Activated CD4-positive, alpha-beta memory T cell treated with anti-CD3 and anti-CD28 coated beads for 36 hours (primary cell): ENCODE measurements at regions not wholly inside any gene's neighbourhood (a gene's known extent, or its start where the extent isn't known, plus 50 kb on each side); places are given as distances from the start of the nearest gene placed in this dataset.
"Not testable (repeated sequence)": the region's sequence is repeated elsewhere in the genome, so short reads cannot be mapped to it uniquely, and the experiment has no call there.

Experiments
- CTCF ChIA-PET: fragments of 350-600 bp; sonication (Branson Sonifier 250); formaldehyde crosslinking; loops from one replicate; lab custom pipeline; 2021; ENCODE audit warnings: antibody characterized with exemption, inconsistent platforms; lab: Charles Lee
- POLR2A ChIA-PET: fragments of 350-600 bp; sonication (Branson Sonifier 250); formaldehyde crosslinking; loops from one replicate; lab custom pipeline; 2021; ENCODE audit warnings: antibody characterized with exemption; lab: Charles Lee
- DNase-seq: peaks from one replicate; pipeline ENCODE4 v3.0.0-alpha.2; 2020
- H3K27ac Mint-ChIP-seq: one replicate; pipeline ENCODE4 v1.8.0; 2021; ENCODE audit warnings: mixed read lengths
- H3K27me3 Mint-ChIP-seq: one replicate; pipeline ENCODE4 v1.8.0; 2021; ENCODE audit warnings: mixed read lengths
- H3K36me3 Mint-ChIP-seq: one replicate; pipeline ENCODE4 v1.8.0; 2021; ENCODE audit warnings: mixed read lengths
- H3K4me1 Mint-ChIP-seq: one replicate; pipeline ENCODE4 v1.8.0; 2021; ENCODE audit warnings: low read depth, mixed read lengths
- H3K4me3 Mint-ChIP-seq: one replicate; pipeline ENCODE4 v1.8.0; 2021; ENCODE audit warnings: mild to moderate bottlenecking, mixed read lengths
- H3K9me3 Mint-ChIP-seq: one replicate; pipeline ENCODE4 v1.8.0; 2021; ENCODE audit warnings: mixed read lengths
- intact Hi-C: fragments of 100-400 bp; cut with micrococcal nuclease; formaldehyde crosslinking; loops from one replicate; pipeline ENCODE4 v1.15.1; 2023

DNA sequence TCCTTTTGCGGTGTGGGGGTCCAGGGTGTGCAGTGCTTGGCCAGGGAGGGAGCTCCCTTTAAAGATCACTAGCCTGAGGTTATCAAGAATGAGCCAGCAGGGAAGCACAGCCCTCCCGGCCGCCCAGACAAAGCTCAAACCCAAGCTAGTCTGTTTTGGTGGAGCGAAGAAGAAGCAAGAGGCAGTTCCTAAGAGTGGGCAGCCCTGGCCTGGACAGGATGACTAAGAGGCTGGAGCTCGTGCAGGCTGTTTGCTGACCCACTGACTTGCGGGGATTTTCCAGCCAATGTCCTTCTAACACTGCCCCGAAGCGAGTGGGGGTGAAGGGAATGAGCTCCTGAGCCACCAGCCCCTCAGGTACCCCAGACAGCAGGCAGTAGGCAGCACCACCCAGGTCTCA is 134.4 kb downstream of the COPRS start:
- no peak for DNase-seq
- H3K4me1 Mint-ChIP-seq = no peaks in the 10 kb centered on the region
- peaks cover 4% of the 10 kb centered on the region for H3K27me3 Mint-ChIP-seq
- no peaks in the 10 kb centered on the region for H3K36me3 Mint-ChIP-seq
- ChIA-PET POLR2A (no interaction called here), CTCF (no interaction called here)
- H3K9me3 Mint-ChIP-seq = no peaks in the 10 kb centered on the region
- H3K27ac Mint-ChIP-seq = no peak overlapping the region
- intact Hi-C loops = no loop called here
- no peak overlapping the region for H3K4me3 Mint-ChIP-seq

DNA sequence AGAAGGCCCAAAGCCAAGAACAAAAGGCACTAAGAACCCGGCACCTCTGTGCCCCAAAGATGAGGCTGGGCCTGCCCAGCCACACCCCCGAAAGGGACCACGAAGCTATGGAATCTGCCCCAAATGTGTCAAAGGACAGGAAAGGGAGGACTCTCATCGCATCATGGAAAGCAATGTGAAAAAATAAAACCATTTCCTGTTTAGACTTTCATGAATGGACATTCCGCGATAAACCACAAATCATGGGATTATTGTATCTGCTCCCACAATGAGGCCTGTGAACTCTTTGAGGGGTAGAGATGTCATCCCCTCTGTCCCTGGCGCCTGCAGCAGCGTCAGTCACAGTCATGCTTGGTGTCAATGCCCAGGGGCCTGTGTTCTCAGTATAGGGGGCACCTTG is 135.0 kb downstream of the COPRS start:
- Mint-ChIP-seq H3K4me3 (no peak overlapping the region), H3K9me3 (no peaks in the 10 kb centered on the region), H3K27me3 (peaks cover 4% of the 10 kb centered on the region), H3K36me3 (no peaks in the 10 kb centered on the region), H3K27ac (no peak overlapping the region), H3K4me1 (no peaks in the 10 kb centered on the region)
- DNase-seq = no peak
- POLR2A ChIA-PET = no interaction called here
- intact Hi-C loops = no loop called here
- CTCF ChIA-PET = no interaction called here

DNA sequence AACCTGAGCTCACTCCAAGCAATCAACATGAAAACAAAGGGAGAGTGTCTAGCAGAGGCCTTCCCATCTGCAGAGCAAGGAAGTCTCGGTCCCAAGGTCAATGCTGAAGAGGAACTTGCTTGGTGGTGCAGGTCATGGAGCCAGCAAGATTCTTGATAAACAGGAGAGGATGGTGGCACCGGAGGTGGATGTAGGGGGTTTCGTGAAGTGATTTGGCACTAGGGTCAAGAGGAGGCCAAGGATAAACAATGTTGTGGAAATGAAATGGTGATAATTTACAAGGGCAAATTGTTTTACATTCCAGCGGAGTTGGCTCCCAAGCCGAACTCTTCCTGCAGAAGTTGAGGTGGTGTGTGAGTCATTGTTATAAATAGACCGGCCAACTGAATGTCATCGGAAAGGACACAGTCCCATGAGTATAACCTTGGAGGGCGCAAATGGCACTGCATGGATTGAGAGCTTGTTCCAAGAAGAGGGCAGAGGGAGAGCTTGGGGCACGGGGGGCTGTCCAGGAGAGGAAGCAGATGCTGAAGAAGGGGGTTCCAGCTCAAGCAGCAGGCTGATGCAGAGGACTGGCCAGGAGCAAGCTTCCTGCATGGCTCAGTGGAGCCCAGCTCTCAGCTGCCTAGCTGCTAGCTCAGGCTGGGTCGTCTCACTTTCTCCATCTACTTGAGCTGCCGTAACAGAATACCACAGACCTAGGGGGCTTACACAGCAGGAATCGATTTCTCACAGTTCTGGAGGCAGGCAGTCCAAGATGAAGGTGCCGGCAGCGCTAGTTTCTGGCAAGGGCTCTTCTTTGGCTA is 136.6 kb downstream of the COPRS start:
- Mint-ChIP-seq H3K9me3 (no peaks in the 10 kb centered on the region), H3K4me1 (no peaks in the 10 kb centered on the region), H3K27ac (no peak overlapping the region), H3K36me3 (no peaks in the 10 kb centered on the region), H3K27me3 (peaks cover 2% of the 10 kb centered on the region), H3K4me3 (no peak overlapping the region)
- ChIA-PET CTCF (interaction anchor here (1.7 kb wide), 1 partner anchor 120 kb away, joined by 3 read pairs; no protein-coding TSS in a partner anchor), POLR2A (no interaction called here)
- intact Hi-C loops = no loop called here
- DNase-seq = no peak

DNA sequence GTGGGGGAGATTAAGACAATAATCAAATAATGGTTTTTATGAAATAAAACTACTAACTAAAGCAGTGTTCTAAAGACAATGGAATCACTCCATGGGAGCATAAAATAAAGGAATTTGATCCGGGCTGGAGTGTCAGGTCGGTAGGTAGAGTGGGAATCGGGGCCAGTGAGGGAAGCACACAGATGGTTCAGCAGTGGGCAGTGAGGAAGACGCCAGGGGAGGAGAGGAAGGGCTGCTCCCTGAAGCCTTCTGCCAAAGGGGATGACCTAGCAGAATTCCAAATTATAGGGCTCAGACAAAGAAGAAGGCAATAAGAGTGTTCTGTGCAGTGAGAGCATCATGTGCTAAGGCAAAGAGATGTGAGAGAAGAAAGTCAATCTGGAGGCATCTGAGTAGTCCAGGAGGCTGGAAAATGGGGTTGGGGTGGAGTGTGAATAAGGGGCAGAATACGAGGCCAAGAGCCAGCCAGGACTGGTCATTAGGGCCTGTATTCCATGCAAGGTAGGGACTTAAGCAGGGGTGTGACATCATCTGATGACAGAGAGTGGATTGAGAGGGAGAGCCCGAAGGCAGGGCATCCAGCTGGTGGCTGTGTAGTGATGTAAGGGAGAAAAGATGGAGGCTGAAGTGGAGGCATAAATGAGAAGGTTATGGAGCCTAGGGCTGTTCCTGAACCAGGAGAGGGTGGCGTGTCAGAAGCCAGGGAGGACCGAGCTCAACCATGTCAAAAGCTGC is 137.6 kb downstream of the COPRS start:
- CTCF ChIA-PET = no interaction called here
- Mint-ChIP-seq H3K27me3 (peaks cover 2% of the 10 kb centered on the region), H3K36me3 (no peaks in the 10 kb centered on the region)

DNA sequence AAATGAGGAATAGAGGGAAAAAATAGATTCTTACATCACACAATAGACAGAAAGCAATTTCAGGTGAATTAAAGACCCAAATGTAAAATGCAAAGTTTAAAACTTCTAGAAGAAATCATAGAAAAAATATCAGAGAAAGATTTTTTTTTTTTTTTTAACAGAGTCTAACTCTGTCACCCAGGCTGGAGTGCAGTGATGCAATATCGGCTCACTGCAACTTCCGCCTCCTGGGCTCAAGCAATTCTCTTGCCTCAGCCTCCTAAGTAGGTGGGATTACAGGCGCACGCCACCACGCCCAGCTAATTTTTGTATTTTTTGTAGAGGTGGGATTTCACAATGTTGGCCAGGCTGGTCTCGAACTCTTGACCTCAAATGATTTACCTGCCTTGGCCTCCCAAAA is 141.8 kb downstream of the COPRS start:
- CTCF ChIA-PET, H3K27ac Mint-ChIP-seq, H3K36me3 Mint-ChIP-seq, intact Hi-C loops, H3K9me3 Mint-ChIP-seq, DNase-seq, H3K4me3 Mint-ChIP-seq, POLR2A ChIA-PET, H3K4me1 Mint-ChIP-seq, H3K27me3 Mint-ChIP-seq: not testable (repeated sequence)

More for the DNA sequence above, 137.6 kb downstream of the COPRS start:
- Mint-ChIP-seq H3K4me3 (no peak overlapping the region), H3K4me1 (no peaks in the 10 kb centered on the region), H3K9me3 (no peaks in the 10 kb centered on the region), H3K27ac (no peak overlapping the region)
- POLR2A ChIA-PET = no interaction called here
- intact Hi-C loops = no loop called here
- DNase-seq = no peak

DNA sequence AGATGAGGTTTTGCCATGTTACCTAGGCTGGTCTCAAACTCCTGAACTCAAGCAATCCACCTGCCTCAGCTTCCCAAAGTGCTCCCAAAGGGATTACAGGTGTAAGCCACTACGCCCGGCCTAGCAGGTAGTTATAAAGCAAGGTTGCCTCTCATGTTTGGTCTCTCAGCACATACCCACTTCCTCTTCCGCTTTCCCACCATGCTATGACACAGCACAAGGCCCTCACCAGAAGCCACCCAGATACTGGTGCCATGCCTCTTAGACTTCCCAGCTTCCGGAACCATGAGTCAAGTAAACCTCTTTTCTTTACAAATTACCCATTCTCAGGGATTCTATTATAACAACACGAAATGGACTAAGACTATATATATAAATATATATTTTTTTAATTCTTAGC is 143.6 kb downstream of the COPRS start:
- no peaks in the 10 kb centered on the region for H3K4me1 Mint-ChIP-seq
- intact Hi-C loops = no loop called here
- no peaks in the 10 kb centered on the region for H3K27me3 Mint-ChIP-seq
- POLR2A ChIA-PET = interaction anchor here (0.9 kb wide), 1 partner anchor 23 kb away, joined by 3 read pairs; no protein-coding TSS in a partner anchor
- H3K9me3 Mint-ChIP-seq = no peaks in the 10 kb centered on the region
- no peak overlapping the region for H3K27ac Mint-ChIP-seq
- DNase-seq = no peak
- CTCF ChIA-PET = interaction anchor here (0.7 to 2.3 kb wide), 3 partner anchors 77 to 355 kb away, joined by 3 to 5 read pairs (median 3); no protein-coding TSS in a partner anchor
- H3K4me3 Mint-ChIP-seq = no peak overlapping the region
- no peaks in the 10 kb centered on the region for H3K36me3 Mint-ChIP-seq

DNA sequence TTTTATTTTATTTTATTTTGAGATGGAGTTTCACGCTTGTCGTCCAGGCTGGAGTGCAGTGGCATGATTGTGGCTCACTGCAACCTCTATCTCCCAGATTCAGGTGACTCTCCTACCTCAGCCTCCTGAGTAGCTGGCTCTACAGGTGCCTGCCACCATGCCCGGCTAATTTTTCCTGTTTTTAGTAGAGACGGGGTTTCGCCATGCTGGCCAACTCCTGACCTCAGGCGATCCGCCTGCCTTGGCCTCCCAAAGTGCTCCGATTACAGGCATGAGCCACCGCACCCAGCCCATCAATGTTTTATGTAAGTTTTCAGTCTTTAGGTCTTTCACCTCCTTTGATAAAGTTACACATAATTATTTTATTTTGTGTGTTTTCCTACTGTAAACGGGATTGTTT is 154.6 kb downstream of the COPRS start:
- no peak for DNase-seq
- H3K4me1 Mint-ChIP-seq = no peaks in the 10 kb centered on the region
- H3K4me3 Mint-ChIP-seq = no peak overlapping the region
- no peaks in the 10 kb centered on the region for H3K36me3 Mint-ChIP-seq
- peaks cover 19% of the 10 kb centered on the region for H3K27me3 Mint-ChIP-seq
- POLR2A ChIA-PET = no interaction called here
- no peaks in the 10 kb centered on the region for H3K9me3 Mint-ChIP-seq
- intact Hi-C loops = no loop called here
- CTCF ChIA-PET = no interaction called here
- H3K27ac Mint-ChIP-seq = no peak overlapping the region

DNA sequence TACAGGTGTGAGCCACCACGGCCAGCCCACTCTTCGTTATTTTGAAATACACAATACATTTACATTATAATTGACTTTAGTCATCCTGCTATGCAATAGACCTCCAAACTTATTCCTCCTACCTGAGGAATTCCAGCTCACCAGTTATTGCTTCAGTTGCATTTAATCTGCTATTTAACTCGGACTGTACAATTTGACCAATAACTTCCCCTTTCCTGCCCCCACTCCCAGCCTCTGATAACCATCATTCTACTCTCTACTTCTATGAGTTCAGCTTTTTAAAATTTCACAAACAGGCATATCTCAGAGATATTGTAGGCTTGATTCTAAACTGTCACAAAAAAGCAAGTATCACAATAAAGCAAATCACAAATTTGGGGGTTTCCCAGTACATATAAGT is 157.0 kb downstream of the COPRS start:
- ChIA-PET CTCF (interaction anchor here (1.7 kb wide), 1 partner anchor 313 kb away, joined by 5 read pairs; no protein-coding TSS in a partner anchor), POLR2A (no interaction called here)
- Mint-ChIP-seq H3K27ac (no peak overlapping the region), H3K9me3 (no peaks in the 10 kb centered on the region), H3K36me3 (no peaks in the 10 kb centered on the region), H3K4me1 (no peaks in the 10 kb centered on the region), H3K4me3 (no peak overlapping the region), H3K27me3 (peaks cover 17% of the 10 kb centered on the region)
- intact Hi-C loops = no loop called here
- DNase-seq = no peak

DNA sequence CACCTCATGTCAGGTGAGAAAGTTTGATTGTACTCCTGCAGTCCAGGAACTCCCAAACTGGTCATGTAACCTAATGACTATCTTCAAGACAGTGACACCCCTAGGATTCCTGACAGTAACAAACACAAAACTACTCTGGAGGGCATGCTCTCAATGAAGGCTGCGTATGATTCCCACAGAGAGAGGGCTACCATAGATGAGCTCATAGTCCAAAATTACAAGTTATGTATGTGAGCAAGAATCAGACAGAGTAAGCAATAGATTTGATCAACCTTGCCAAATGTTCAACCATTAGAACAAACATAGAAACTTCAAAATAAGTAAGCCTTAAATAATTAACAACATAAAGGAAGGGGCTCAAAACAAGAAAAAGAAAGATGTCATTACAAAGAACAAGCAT is 158.1 kb downstream of the COPRS start:
- no peak overlapping the region for H3K27ac Mint-ChIP-seq
- no peaks in the 10 kb centered on the region for H3K36me3 Mint-ChIP-seq
- CTCF ChIA-PET = interaction anchor here (1.7 kb wide), 1 partner anchor 312 kb away, joined by 5 read pairs; no protein-coding TSS in a partner anchor
- no peak for DNase-seq
- H3K4me3 Mint-ChIP-seq = no peak overlapping the region
- no peaks in the 10 kb centered on the region for H3K9me3 Mint-ChIP-seq
- intact Hi-C loops = no loop called here
- POLR2A ChIA-PET = interaction anchor here (0.6 kb wide), 1 partner anchor 733 kb away, joined by 4 read pairs; no protein-coding TSS in a partner anchor
- peaks cover 17% of the 10 kb centered on the region for H3K27me3 Mint-ChIP-seq
- no peaks in the 10 kb centered on the region for H3K4me1 Mint-ChIP-seq

DNA sequence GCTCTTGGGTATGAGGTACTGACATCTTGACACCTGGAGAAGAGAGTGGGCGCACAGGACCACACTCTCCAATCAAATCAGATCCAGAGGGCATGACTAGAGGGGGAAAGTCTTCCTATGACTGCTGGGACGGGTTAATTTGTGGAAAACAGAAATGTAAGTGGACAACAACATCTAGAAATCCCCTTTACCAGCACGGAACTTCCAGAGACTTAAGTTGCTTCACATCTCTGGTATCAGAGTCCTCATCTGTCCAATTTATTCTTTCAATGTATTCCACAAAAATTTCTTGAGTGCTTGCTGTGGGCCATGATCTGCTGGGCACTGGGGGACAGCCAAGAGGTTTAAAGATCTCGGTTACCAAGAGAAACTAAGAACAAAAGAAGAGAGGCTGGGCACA is 159.2 kb downstream of the COPRS start:
- H3K4me3 Mint-ChIP-seq = no peak overlapping the region
- POLR2A ChIA-PET = interaction anchor here (0.7 kb wide), 1 partner anchor 78 kb away, joined by 3 read pairs; no protein-coding TSS in a partner anchor
- CTCF ChIA-PET = no interaction called here
- intact Hi-C loops = no loop called here
- DNase-seq = no peak
- peaks cover 16% of the 10 kb centered on the region for H3K27me3 Mint-ChIP-seq
- H3K9me3 Mint-ChIP-seq = no peaks in the 10 kb centered on the region
- H3K36me3 Mint-ChIP-seq = no peaks in the 10 kb centered on the region
- H3K4me1 Mint-ChIP-seq = no peaks in the 10 kb centered on the region
- H3K27ac Mint-ChIP-seq = no peak overlapping the region

DNA sequence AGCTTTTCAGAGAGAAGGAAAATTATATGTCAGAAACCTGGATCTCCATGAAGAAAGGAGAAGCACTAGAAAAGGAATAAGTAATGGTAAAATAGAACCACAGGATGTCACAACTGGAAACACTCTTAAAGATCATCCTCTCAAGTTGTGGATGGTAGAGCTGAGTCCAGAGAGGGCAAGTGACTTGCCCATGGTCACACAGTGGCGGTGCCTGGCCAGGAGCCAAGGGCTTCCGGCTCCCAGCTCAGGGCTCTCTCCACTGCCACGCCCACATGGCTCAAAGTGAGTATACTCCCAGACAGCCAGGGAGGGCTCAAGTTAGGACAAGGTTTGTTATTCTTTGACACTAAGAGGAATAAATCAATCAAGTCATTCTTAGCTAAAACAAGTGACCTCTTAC is 159.8 kb downstream of the COPRS start:
- intact Hi-C loops = no loop called here
- ChIA-PET POLR2A (no interaction called here), CTCF (no interaction called here)
- Mint-ChIP-seq H3K4me1 (no peaks in the 10 kb centered on the region), H3K27ac (no peak overlapping the region), H3K4me3 (no peak overlapping the region), H3K27me3 (peaks cover 16% of the 10 kb centered on the region), H3K36me3 (no peaks in the 10 kb centered on the region), H3K9me3 (no peaks in the 10 kb centered on the region)
- no peak for DNase-seq

DNA sequence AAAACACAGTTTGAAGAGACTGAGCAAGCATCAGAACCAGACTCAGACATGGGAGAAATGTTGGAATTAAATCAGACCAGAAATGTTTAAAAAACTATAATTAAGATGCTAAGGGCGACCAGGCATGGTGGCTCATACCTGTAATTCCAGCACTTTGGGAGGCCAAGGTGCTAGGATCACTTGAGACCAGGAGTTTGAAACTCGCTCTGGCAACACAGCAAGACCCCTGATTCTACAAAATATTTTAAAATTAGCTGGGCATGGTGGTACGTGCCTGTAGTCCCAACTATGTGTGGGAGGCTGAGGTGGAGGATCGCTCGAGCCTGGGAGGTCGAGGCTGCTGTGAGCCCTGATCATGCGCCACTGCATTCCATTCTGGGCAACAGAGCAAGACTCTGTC is 160.3 kb downstream of the COPRS start:
- Mint-ChIP-seq H3K4me3 (no peak overlapping the region), H3K9me3 (no peaks in the 10 kb centered on the region), H3K36me3 (no peaks in the 10 kb centered on the region), H3K27me3 (peaks cover 16% of the 10 kb centered on the region), H3K27ac (no peak overlapping the region), H3K4me1 (no peaks in the 10 kb centered on the region)
- CTCF ChIA-PET = no interaction called here
- POLR2A ChIA-PET = no interaction called here
- no peak for DNase-seq
- intact Hi-C loops = no loop called here
